GM12878 (cell line): ENCODE measurements at regions not wholly inside any gene's neighbourhood (a gene's known extent, or its start where the extent isn't known, plus 50 kb on each side); places are given as distances from the start of the nearest gene placed in this dataset.
"Not testable (repeated sequence)": the region's sequence is repeated elsewhere in the genome, so short reads cannot be mapped to it uniquely, and the experiment has no call there.

Experiments
- CTCF ChIP-seq, 3 experiments: IDR thresholded peaks in 2 of 3; conservative IDR thresholded peaks in 1 of 3; 2 replicates each; pipeline ENCODE4 v1.5.1; 2011; ENCODE audit warnings: low read depth in 3 of 3, low read length in 3 of 3, mild to moderate bottlenecking in 3 of 3, control low read depth in 2 of 3, moderate library complexity in 2 of 3, inconsistent platforms in 1 of 3, mixed read lengths in 1 of 3; ENCODE audit not compliant: control insufficient read depth in 2 of 3, insufficient read depth in 1 of 3; ENCODE audit errors: extremely low read depth in 1 of 3
- EZH2 ChIP-seq: IDR thresholded peaks from 2 replicates; pipeline ENCODE4 v1.6.1; 2012; ENCODE audit warnings: low read depth, mild to moderate bottlenecking, control low read depth, inconsistent platforms, low read length, borderline replicate concordance; ENCODE audit not compliant: control insufficient read depth
- HDAC2 ChIP-seq: fragments of 200-600 bp; sonication (generic); IDR thresholded peaks from 2 replicates; pipeline ENCODE4 v1.6.1; 2017
- JUNB ChIP-seq: IDR thresholded peaks from 2 replicates; pipeline ENCODE4 v1.6.1; 2016; ENCODE audit warnings: antibody characterized with exemption, mild to moderate bottlenecking
- JUND ChIP-seq: IDR thresholded peaks from 2 replicates; pipeline ENCODE4 v1.6.1; 2012; ENCODE audit warnings: low read depth, mild to moderate bottlenecking, low read length, improper control_type of control experiment, moderate library complexity
- MTA2 ChIP-seq: fragments of 450-650 bp; IDR thresholded peaks from 2 replicates; pipeline ENCODE4 v1.6.1; 2016; ENCODE audit warnings: low read depth, mild to moderate bottlenecking, moderate library complexity
- POLR2A ChIP-seq: IDR thresholded peaks from 2 replicates; pipeline ENCODE4 v1.6.1; 2011; ENCODE audit warnings: low read depth, mild to moderate bottlenecking, low read length
- POLR2AphosphoS2 ChIP-seq: IDR thresholded peaks from 2 replicates; pipeline ENCODE4 v1.6.1; 2011; ENCODE audit warnings: low read depth, mild to moderate bottlenecking, low read length, improper control_type of control experiment, moderate library complexity
- POLR2AphosphoS5 ChIP-seq: IDR thresholded peaks from 2 replicates; pipeline ENCODE4 v1.6.1; 2011; ENCODE audit warnings: mild to moderate bottlenecking, low read length, inconsistent platforms
- RELA ChIP-seq: fragments of 450-650 bp; IDR thresholded peaks from 2 replicates; pipeline ENCODE4 v1.8.0; 2014; ENCODE audit warnings: borderline replicate concordance; ENCODE audit not compliant: partially characterized antibody
- SREBF1 ChIP-seq: IDR thresholded peaks from 2 replicates; pipeline ENCODE4 v1.6.1; 2012; ENCODE audit warnings: mild to moderate bottlenecking, low read length
- ZBTB11 ChIP-seq: fragments of 450-650 bp; formaldehyde crosslinking; IDR thresholded peaks from 2 replicates; pipeline ENCODE4 v1.5.0; 2022; ENCODE audit warnings: mild to moderate bottlenecking, missing genetic modification characterization
- TF ChIP-seq, protein P1 (sequence below): IDR thresholded peaks from 2 replicates; pipeline ENCODE4 v1.6.1; 2012; ENCODE audit warnings: low read depth, low read length, improper control_type of control experiment

DNA sequence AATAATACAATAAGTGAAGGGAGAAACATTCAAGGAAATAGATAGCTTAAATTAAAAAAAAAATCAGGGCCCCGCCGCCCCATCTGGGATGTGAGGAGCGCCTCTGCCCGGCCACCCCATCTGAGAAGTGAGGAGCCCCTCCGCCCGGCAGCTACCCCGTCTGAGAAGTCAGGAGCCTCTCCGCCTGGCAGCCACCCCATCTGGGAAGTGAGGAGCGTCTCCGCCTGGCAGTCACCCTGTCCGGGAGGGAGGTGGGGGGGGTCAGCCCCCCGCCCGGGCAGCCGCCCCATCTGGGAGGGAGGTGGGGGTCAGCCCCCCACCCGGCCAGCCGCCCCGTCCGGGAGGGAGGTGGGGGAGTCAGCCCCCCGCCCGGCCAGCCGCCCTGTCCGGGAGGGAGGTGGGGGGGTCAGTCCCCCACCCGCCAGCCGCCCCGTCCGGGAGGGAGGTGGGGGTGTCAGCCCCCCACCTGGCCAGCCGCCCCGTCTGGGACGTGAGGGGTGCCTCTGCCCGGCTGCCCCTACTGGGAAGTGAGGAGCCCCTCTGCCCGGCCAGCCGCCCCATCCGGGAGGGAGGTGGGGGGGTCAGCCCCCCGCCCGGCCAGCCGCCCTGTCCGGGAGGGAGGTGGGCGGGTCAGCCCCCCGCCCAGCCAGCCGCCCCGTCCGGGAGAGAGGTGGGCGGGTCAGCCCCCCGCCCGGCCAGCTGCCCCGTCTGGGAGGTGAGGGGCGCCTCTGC, 3019.4 kb upstream of the TEKT4 start:
- not testable (repeated sequence) for TF ChIP-seq JUND; HDAC2; JUNB; CTCF (IDR thresholded peaks at IDR 0.05 in 2 of 3, conservative IDR thresholded peaks at IDR 0.05 in 1 of 3; ENCODE audit: control insufficient read depth in 2 of 3, extremely low read depth in 1 of 3, insufficient read depth in 1 of 3, low read depth in 3 of 3, low read length in 3 of 3); SREBF1; MTA2; POLR2A; EZH2; POLR2AphosphoS5; ZBTB11 (CRISPR knock-in tag); POLR2AphosphoS2; RELA
- TF ChIP-seq, protein P1, sequence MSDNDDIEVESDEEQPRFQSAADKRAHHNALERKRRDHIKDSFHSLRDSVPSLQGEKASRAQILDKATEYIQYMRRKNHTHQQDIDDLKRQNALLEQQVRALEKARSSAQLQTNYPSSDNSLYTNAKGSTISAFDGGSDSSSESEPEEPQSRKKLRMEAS: not testable (repeated sequence)
